H1 (cell line): ENCODE measurements at regions not wholly inside any gene's neighbourhood (a gene's known extent, or its start where the extent isn't known, plus 50 kb on each side); places are given as distances from the start of the nearest gene placed in this dataset.

Source experiments
- CTCF ChIA-PET: fragments of 300-600 bp; sonication (Branson Sonifier 250); formaldehyde crosslinking; loops from one replicate; lab custom pipeline; 2021; ENCODE audit not compliant: partially characterized antibody; lab: Charles Lee
- POLR2A ChIA-PET: fragments of 300-600 bp; sonication (Branson Sonifier 250); formaldehyde crosslinking; loops from one replicate; lab custom pipeline; 2021; ENCODE audit warnings: inconsistent platforms; ENCODE audit not compliant: partially characterized antibody; lab: Charles Lee
- DNase-seq, 2 experiments: peaks; one replicate each; pipeline versions ENCODE4 v3.0.0 to v3.0.0-alpha.2; 2010 to 2022; ENCODE audit warnings: low spot score in 2 of 2, low read depth in 1 of 2, mixed read lengths in 1 of 2
- FAIRE-seq: peaks from 2 replicates; lab custom pipeline; 2011; peaks lifted over from hg19 to GRCh38; lab: Jason Lieb, UNC
- H2AFZ ChIP-seq: 2 replicates; pipeline ENCODE4 v1.8.1; 2012; ENCODE audit warnings: low read length, inconsistent platforms
- H2AK5ac ChIP-seq: 2 replicates; pipeline ENCODE4 v1.6.1; 2013; ENCODE audit warnings: low read depth, low read length
- H2BK120ac ChIP-seq: replicated peaks from 2 replicates; pipeline ENCODE3; 2013; ENCODE audit warnings: low read depth, low read length, inconsistent platforms
- H2BK12ac ChIP-seq: 2 replicates; pipeline ENCODE4 v1.6.1; 2013; ENCODE audit warnings: low read depth, low read length
- H2BK15ac ChIP-seq: 2 replicates; pipeline ENCODE4 v1.6.1; 2013; ENCODE audit warnings: low read length
- H2BK20ac ChIP-seq: 2 replicates; pipeline ENCODE4 v1.6.1; 2013; ENCODE audit warnings: low read length
- H2BK5ac ChIP-seq: 2 replicates; pipeline ENCODE4 v1.6.1; 2013; ENCODE audit warnings: low read depth, low read length
- H3K14ac ChIP-seq: 2 replicates; pipeline ENCODE4 v1.6.1; 2013; ENCODE audit warnings: inconsistent platforms; ENCODE audit not compliant: insufficient read length
- H3K18ac ChIP-seq: 2 replicates; pipeline ENCODE4 v1.6.1; 2013; ENCODE audit warnings: low read length; ENCODE audit errors: extremely low read depth
- H3K23ac ChIP-seq: 2 replicates; pipeline ENCODE4 v1.6.1; 2013; ENCODE audit warnings: inconsistent platforms; ENCODE audit not compliant: insufficient read length
- H3K23me2 ChIP-seq: 2 replicates; pipeline ENCODE4 v1.6.1; 2013; ENCODE audit warnings: low read depth, low read length
- H3K27ac ChIP-seq: 2 replicates; pipeline ENCODE4 v1.6.1; 2011; ENCODE audit warnings: low read depth, low read length, inconsistent platforms
- H3K27me3 ChIP-seq, 4 experiments: replicated peaks in 1 of 4; 1 replicate in 1 of 4; 2 replicates in 3 of 4; pipeline versions ENCODE4 v1.6.1 to v1.8.1; 2011 to 2013; ENCODE audit warnings: low read length in 3 of 4, mild to moderate bottlenecking in 3 of 4, inconsistent platforms in 2 of 4, mixed read lengths in 2 of 4, moderate library complexity in 1 of 4; ENCODE audit not compliant: control insufficient read depth in 3 of 4, insufficient read depth in 3 of 4; ENCODE audit errors: extremely low read depth in 1 of 4
- H3K36me3 ChIP-seq, 4 experiments: 2 replicates each; pipeline versions ENCODE4 v1.6.1 to v1.8.1; 2011 to 2013; ENCODE audit warnings: mild to moderate bottlenecking in 4 of 4, low read length in 3 of 4, moderate library complexity in 2 of 4, control low read depth in 1 of 4, inconsistent platforms in 1 of 4; ENCODE audit not compliant: insufficient read depth in 4 of 4, control insufficient read depth in 2 of 4
- H3K4ac ChIP-seq: replicated peaks from 2 replicates; pipeline ENCODE3; 2013; ENCODE audit warnings: low read length, low read depth, mixed read lengths, inconsistent platforms; ENCODE audit not compliant: insufficient read length
- H3K4me1 ChIP-seq, 4 experiments: replicated peaks in 1 of 4; 1 replicate in 1 of 4; 2 replicates in 3 of 4; pipeline versions ENCODE4 v1.6.1 to v1.8.1; 2011 to 2013; ENCODE audit warnings: low read length in 3 of 4, inconsistent platforms in 2 of 4, mixed read lengths in 1 of 4; ENCODE audit not compliant: insufficient read depth in 4 of 4, control insufficient read depth in 3 of 4
- H3K4me2 ChIP-seq, 2 experiments: 2 replicates each; pipeline versions ENCODE4 v1.6.1 to v1.8.1; 2011 to 2013; ENCODE audit warnings: low read depth in 2 of 2, low read length in 2 of 2, control low read depth in 1 of 2, inconsistent platforms in 1 of 2, mild to moderate bottlenecking in 1 of 2; ENCODE audit not compliant: insufficient read depth in 1 of 2
- H3K4me3 ChIP-seq, 4 experiments: fragments of 200-600, 300-600 bp in 1 of 4; sonication (generic), shearing (Covaris generic), sonication (Bioruptor Twin) in 1 of 4; 2 replicates each; pipeline versions ENCODE4 v1.5.1 to v1.8.1; 2011 to 2016; ENCODE audit warnings: low read length in 4 of 4, low read depth in 3 of 4, control low read depth in 2 of 4, inconsistent platforms in 2 of 4, mild to moderate bottlenecking in 2 of 4, mixed read lengths in 1 of 4, moderate library complexity in 1 of 4; ENCODE audit not compliant: insufficient read depth in 2 of 4; ENCODE audit errors: extremely low read depth in 1 of 4
- H3K56ac ChIP-seq: replicated peaks from 2 replicates; pipeline ENCODE3; 2013; ENCODE audit warnings: low read depth, mild to moderate bottlenecking, mixed read lengths, low read length, inconsistent platforms; ENCODE audit not compliant: insufficient read length
- H3K79me1 ChIP-seq: 2 replicates; pipeline ENCODE4 v1.6.1; 2013; ENCODE audit warnings: low read depth, low read length, control low read depth
- H3K79me2 ChIP-seq, 2 experiments: 2 replicates each; pipeline versions ENCODE4 v1.6.1 to v1.8.1; 2012 to 2013; ENCODE audit warnings: low read length in 2 of 2, mild to moderate bottlenecking in 2 of 2, inconsistent platforms in 1 of 2; ENCODE audit not compliant: insufficient read depth in 2 of 2, control insufficient read depth in 1 of 2
- H3K9ac ChIP-seq, 4 experiments: replicated peaks in 1 of 4; 1 replicate in 1 of 4; 2 replicates in 3 of 4; pipeline versions ENCODE4 v1.6.1 to v1.8.1; 2011 to 2013; ENCODE audit warnings: low read depth in 3 of 4, low read length in 3 of 4, control low read depth in 2 of 4, mild to moderate bottlenecking in 2 of 4, moderate library complexity in 2 of 4, inconsistent platforms in 1 of 4; ENCODE audit errors: extremely low read depth in 1 of 4
- H3K9me3 ChIP-seq, 2 experiments: 2 replicates each; pipeline versions ENCODE4 v1.6.1 to v1.8.1; 2012 to 2013; ENCODE audit warnings: mild to moderate bottlenecking in 2 of 2, moderate library complexity in 2 of 2, control low read depth in 1 of 2, inconsistent platforms in 1 of 2, low read depth in 1 of 2, low read length in 1 of 2, mixed read lengths in 1 of 2; ENCODE audit not compliant: insufficient read depth in 2 of 2
- H4K20me1 ChIP-seq, 2 experiments: replicated peaks in 1 of 2; 2 replicates each; pipeline versions ENCODE3 to v1.8.1; 2011 to 2013; ENCODE audit warnings: inconsistent platforms in 2 of 2, low read length in 2 of 2, mild to moderate bottlenecking in 1 of 2; ENCODE audit not compliant: insufficient read depth in 2 of 2, control insufficient read depth in 1 of 2
- H4K5ac ChIP-seq: 2 replicates; pipeline ENCODE4 v1.6.1; 2013; ENCODE audit warnings: low read length, low read depth, mixed read lengths, inconsistent platforms; ENCODE audit not compliant: insufficient read length
- H4K8ac ChIP-seq: 2 replicates; pipeline ENCODE4 v1.8.0; 2013; ENCODE audit warnings: mild to moderate bottlenecking, moderate library complexity, low read length, inconsistent platforms; ENCODE audit not compliant: insufficient read depth; ENCODE audit errors: extremely low read depth
- H4K91ac ChIP-seq: replicated peaks from 2 replicates; pipeline ENCODE3; 2013; ENCODE audit warnings: low read length, mixed read lengths, inconsistent platforms; ENCODE audit not compliant: insufficient read length
- BCL11A ChIP-seq, 2 experiments: IDR thresholded peaks; one replicate each; pipeline ENCODE4 v1.6.1; 2011; ENCODE audit warnings: low read depth in 2 of 2, low read length in 2 of 2, mild to moderate bottlenecking in 2 of 2
- BRCA1 ChIP-seq: IDR thresholded peaks from 2 replicates; pipeline ENCODE4 v1.6.1; 2012; ENCODE audit warnings: low read depth, low read length, improper control_type of control experiment
- FOSL1 ChIP-seq: IDR thresholded peaks from 2 replicates; pipeline ENCODE4 v1.6.1; 2011; ENCODE audit warnings: mild to moderate bottlenecking, low read depth, low read length, moderate library complexity; ENCODE audit not compliant: insufficient read depth
- JUND ChIP-seq: IDR thresholded peaks from 2 replicates; pipeline ENCODE4 v1.6.1; 2011; ENCODE audit warnings: mild to moderate bottlenecking, improper control_type of control experiment, low read length
- KDM4A ChIP-seq: IDR thresholded peaks from one replicate; pipeline ENCODE4 v1.7.1; 2012; ENCODE audit warnings: low read depth, mild to moderate bottlenecking, moderate library complexity, low read length, inconsistent platforms; ENCODE audit not compliant: severe bottlenecking
- NANOG ChIP-seq: IDR thresholded peaks from 2 replicates; pipeline ENCODE4 v1.6.1; 2011; ENCODE audit warnings: low read length, low read depth, mild to moderate bottlenecking, inconsistent platforms; ENCODE audit not compliant: insufficient read depth, poor library complexity, severe bottlenecking
- RBBP5 ChIP-seq: IDR thresholded peaks from 2 replicates; pipeline ENCODE4 v1.7.1; 2012; ENCODE audit warnings: low read depth, mild to moderate bottlenecking, inconsistent platforms, low read length, moderate library complexity, borderline replicate concordance
- SAP30 ChIP-seq: fragments of 300-600 bp; sonication (generic); IDR thresholded peaks from 2 replicates; pipeline ENCODE4 v1.7.1; 2012; ENCODE audit warnings: low read length, moderate library complexity, mild to moderate bottlenecking, inconsistent platforms; ENCODE audit not compliant: insufficient read depth, insufficient replicate concordance
- TAF1 ChIP-seq: IDR thresholded peaks from 2 replicates; pipeline ENCODE4 v1.6.1; 2011; ENCODE audit warnings: mild to moderate bottlenecking, low read depth, low read length
- TEAD4 ChIP-seq: IDR thresholded peaks from 2 replicates; pipeline ENCODE4 v1.6.1; 2012; ENCODE audit warnings: low read depth, low read length, inconsistent platforms, mixed read lengths
- WGBS, 2 experiments: shearing (Covaris generic) in 1 of 2; methylation state at CpG; one replicate each; pipeline versions ENCODE4 v1.1.6 to v1.1.7; 2013 to 2015; ENCODE audit warnings: low lambda C conversion rate in 2 of 2, mixed read lengths in 2 of 2, inconsistent platforms in 1 of 2, low coverage in 1 of 2, missing lambda C conversion rate in 1 of 2; ENCODE audit not compliant: insufficient replicate concordance in 2 of 2, insufficient coverage in 1 of 2, insufficient read length in 1 of 2; ENCODE audit errors: extremely low coverage in 1 of 2, missing lambda C conversion rate in 1 of 2; 5-methylcytosine and 5-hydroxymethylcytosine counted together
- TF ChIP-seq, protein P1 (sequence below): IDR thresholded peaks from 2 replicates; pipeline ENCODE4 v1.6.1; 2012; ENCODE audit warnings: inconsistent platforms
- TF ChIP-seq, protein P2 (sequence below): IDR thresholded peaks from 2 replicates; pipeline ENCODE4 v1.6.1; 2011; ENCODE audit warnings: low read length, improper control_type of control experiment

DNA sequence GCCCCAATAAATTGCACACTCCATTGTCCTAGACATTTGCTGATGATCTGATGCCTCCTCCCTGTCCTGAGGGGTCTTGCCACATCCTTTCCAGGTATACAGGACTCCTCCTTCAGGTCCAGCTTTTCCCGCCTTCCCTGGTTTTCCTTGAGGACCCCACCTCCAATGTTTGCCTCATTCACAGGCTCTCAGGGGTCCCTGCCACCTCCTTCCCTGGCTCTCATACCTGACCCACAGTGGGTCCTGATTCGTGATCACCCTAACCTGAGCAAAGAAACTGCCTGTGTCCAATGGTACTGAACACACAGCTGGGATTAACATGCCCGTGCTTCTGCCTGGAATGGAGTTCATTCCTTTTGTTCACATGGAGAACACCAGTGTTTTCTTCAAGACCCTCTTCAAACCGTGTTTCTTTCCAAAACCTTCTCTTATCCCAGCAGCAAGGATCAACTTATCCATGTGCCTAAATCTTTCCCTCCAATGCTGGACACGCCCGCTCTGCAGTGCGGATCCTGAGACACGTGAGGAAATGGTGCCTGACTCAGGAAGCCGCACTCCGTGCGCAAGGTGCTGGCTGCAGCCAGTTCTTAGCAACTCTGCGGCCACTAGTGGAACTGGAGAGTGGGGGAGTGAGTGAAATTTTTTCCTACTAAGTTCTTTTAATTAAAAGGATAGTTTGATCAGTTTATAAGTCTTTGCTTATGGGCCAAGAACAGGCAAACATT lies 354.6 kb upstream of the SHH start:
- ChIA-PET CTCF (interaction anchor here (0.8 to 1.6 kb wide), 2 partner anchors 10 to 1101 kb away, joined by 3 to 4 read pairs; no protein-coding TSS in a partner anchor), POLR2A (no interaction called here)
- H3K36me3 ChIP-seq: no peaks in the 10 kb centered on the region
- H4K91ac ChIP-seq: no peak overlapping the region
- no peaks in the 10 kb centered on the region for H3K9me3 ChIP-seq
- H3K4me2 ChIP-seq: no peak overlapping the region
- no peaks in the 10 kb centered on the region for H3K79me2 ChIP-seq
- H2AK5ac ChIP-seq: no peak overlapping the region
- no peak overlapping the region for H3K4me3 ChIP-seq
- H3K4ac ChIP-seq: no peak overlapping the region
- FAIRE-seq: no peak
- no peak for DNase-seq
- H4K5ac ChIP-seq: no peak overlapping the region
- H2BK20ac ChIP-seq: no peak overlapping the region
- no peaks in the 10 kb centered on the region for H3K23me2 ChIP-seq
- H3K9ac ChIP-seq: no peak overlapping the region
- no peak overlapping the region for H2BK5ac ChIP-seq
- no peak overlapping the region for H4K8ac ChIP-seq
- no peak overlapping the region for H3K18ac ChIP-seq
- no peaks in the 10 kb centered on the region for H3K27me3 ChIP-seq
- no peak overlapping the region for H3K27ac ChIP-seq
- no peak overlapping the region for H2AFZ ChIP-seq
- H3K56ac ChIP-seq: no peak overlapping the region
- H2BK15ac ChIP-seq: no peak overlapping the region
- H3K23ac ChIP-seq: no peak overlapping the region
- H3K79me1 ChIP-seq: no peaks in the 10 kb centered on the region
- H3K4me1 ChIP-seq: peaks cover 0 to 4% (median 0%) of the 10 kb centered on the region in 4 experiments; a peak in 3 of 7 replicates
- H2BK12ac ChIP-seq: no peak overlapping the region
- H4K20me1 ChIP-seq: no peaks in the 10 kb centered on the region
- 91% methylated on average over 12 of the region's 12 CpGs; no CpG with 5 or more reads in 1 of the 2 experiments for WGBS, 2 experiments
- H2BK120ac ChIP-seq: no peak overlapping the region
- no peak overlapping the region for H3K14ac ChIP-seq
- TF ChIP-seq SAP30 (no peak), TAF1 (no peak), FOSL1 (no peak), KDM4A (no peak), RBBP5 (no peak), NANOG (no peak), BCL11A (IDR thresholded peaks at IDR 0.05; ENCODE audit: low read depth in 2 of 2, low read length in 2 of 2) (no peak), TEAD4 (no peak), JUND (no peak), BRCA1 (no peak)
- TF ChIP-seq, protein P1, sequence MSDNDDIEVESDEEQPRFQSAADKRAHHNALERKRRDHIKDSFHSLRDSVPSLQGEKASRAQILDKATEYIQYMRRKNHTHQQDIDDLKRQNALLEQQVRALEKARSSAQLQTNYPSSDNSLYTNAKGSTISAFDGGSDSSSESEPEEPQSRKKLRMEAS: no peak
- TF ChIP-seq, protein P2, sequence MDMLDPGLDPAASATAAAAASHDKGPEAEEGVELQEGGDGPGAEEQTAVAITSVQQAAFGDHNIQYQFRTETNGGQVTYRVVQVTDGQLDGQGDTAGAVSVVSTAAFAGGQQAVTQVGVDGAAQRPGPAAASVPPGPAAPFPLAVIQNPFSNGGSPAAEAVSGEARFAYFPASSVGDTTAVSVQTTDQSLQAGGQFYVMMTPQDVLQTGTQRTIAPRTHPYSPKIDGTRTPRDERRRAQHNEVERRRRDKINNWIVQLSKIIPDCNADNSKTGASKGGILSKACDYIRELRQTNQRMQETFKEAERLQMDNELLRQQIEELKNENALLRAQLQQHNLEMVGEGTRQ: no peak
